C4-2B (cell line): ENCODE measurements at regions not wholly inside any gene's neighbourhood (a gene's known extent, or its start where the extent isn't known, plus 50 kb on each side); places are given as distances from the start of the nearest gene placed in this dataset.

Source experiments
- CTCF ChIP-seq: fragments of 450-650 bp; conservative IDR thresholded peaks from 2 replicates; pipeline ENCODE4 v1.5.1; 2017; ENCODE audit warnings: mild to moderate bottlenecking
- ZFX ChIP-seq: fragments of 450-650 bp; IDR thresholded peaks from 2 replicates; pipeline ENCODE4 v1.6.1; 2017

DNA sequence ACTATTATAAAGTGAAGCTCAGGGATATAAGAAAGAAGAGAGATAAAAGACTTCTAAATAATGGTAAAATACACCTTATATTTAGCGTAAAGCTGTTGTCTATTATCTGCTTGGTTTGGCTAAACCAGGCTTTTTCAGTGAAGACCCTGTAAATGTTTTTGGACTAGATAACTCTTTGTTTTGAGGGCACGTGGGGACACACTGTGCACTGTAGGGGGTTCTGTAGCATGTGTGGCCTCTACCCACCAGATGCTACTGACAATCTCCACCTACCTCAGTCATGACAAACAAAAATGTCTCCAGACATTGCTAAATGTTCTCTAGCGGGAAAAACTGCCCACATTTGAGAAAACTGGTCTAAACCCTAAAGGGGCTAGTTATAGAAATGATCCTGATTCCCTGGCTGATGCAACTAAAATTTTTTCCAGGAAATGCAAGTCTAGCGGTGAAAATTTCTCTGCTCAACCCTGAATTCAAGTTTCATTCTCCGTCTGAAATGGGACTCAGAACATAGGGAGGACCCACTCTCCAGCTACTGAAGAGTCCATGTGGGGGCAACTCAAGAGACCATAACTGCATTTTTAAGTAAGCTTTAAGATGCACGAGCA, 355.2 kb upstream of the RASGEF1B start:
- TF ChIP-seq CTCF (no peak), ZFX (no peak)
